ENCODE measurements at regions not wholly inside any gene's neighbourhood (a gene's known extent, or its start where the extent isn't known, plus 50 kb on each side); places are given as distances from the start of the nearest gene placed in this dataset.

DNA sequence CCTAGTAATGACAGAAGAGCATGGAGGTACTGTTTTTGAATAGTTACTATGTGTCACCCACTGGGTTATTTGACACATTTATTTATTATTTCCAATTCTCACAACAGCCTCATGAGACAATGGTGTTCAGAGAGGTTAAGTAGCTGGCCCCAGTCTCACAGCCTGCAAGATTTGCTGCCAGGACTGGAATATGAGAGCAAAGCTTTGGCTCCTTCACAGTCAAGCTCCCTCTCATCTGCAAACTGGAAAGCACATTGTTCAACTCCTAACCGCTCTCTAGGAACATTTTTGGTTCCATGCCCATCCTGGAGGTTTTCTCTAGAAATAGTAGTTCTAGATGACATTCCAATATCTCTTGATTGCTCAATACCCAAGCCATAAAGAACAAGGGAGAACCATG is 75.5 kb upstream of the CXCL12 start:
- TF ChIP-seq POLR2AphosphoS5 (IDR thresholded peaks at IDR 0.05) (no peak), CTCF (IDR thresholded peaks at IDR 0.05) (no peak), POLR2A (IDR thresholded peaks at IDR 0.05) (no peak)
